Endothelial cell of umbilical vein (primary cell): ENCODE measurements at regions not wholly inside any gene's neighbourhood (a gene's known extent, or its start where the extent isn't known, plus 50 kb on each side); places are given as distances from the start of the nearest gene placed in this dataset.

Experiments
- BruUV-seq: library from RNA; stranded (reverse); fragments of 400-500 nt; replicated peaks from 2 replicates; lab custom pipeline; 2021; lab: Mats Ljungman, UMichigan
- CTCF ChIA-PET: fragments of 300-600, 350-600 bp; sonication (Branson Sonifier 250); formaldehyde crosslinking; loops from one replicate; lab custom pipeline; 2021; ENCODE audit warnings: antibody characterized with exemption, inconsistent platforms; lab: Charles Lee
- POLR2A ChIA-PET: fragments of 300-600, 350-600 bp; sonication (Branson Sonifier 250); formaldehyde crosslinking; loops from one replicate; lab custom pipeline; 2021; ENCODE audit warnings: antibody characterized with exemption, inconsistent platforms; lab: Charles Lee
- DNase-seq: peaks from one replicate; pipeline ENCODE4 v3.0.0-alpha.2; 2011; ENCODE audit warnings: low read depth, low spot score
- FAIRE-seq: peaks from 2 replicates; lab custom pipeline; 2011; peaks lifted over from hg19 to GRCh38; lab: Jason Lieb, UNC
- H2AFZ ChIP-seq: 2 replicates; pipeline ENCODE4 v1.6.0; 2012; ENCODE audit warnings: low read depth, low read length, control low read depth, inconsistent platforms
- H3K27ac ChIP-seq: 2 replicates; pipeline ENCODE4 v1.5.1; 2011; ENCODE audit warnings: low read depth, mild to moderate bottlenecking, control low read depth, low read length, moderate library complexity; ENCODE audit not compliant: insufficient read depth
- H3K27me3 ChIP-seq, 2 experiments: 2 replicates each; pipeline versions ENCODE4 v1.6.0 to v1.6.1; 2011; ENCODE audit warnings: low read length in 2 of 2, mixed read lengths in 1 of 2; ENCODE audit not compliant: control insufficient read depth in 2 of 2, insufficient read depth in 2 of 2
- H3K36me3 ChIP-seq, 2 experiments: 2 replicates in 1 of 2; 3 replicates in 1 of 2; pipeline ENCODE4 v1.5.1; 2011; ENCODE audit warnings: low read length in 2 of 2, mild to moderate bottlenecking in 1 of 2, moderate library complexity in 1 of 2; ENCODE audit not compliant: control insufficient read depth in 2 of 2, insufficient read depth in 2 of 2; ENCODE audit errors: extremely low read depth in 1 of 2
- H3K4me1 ChIP-seq: 3 replicates; pipeline ENCODE4 v1.5.1; 2011; ENCODE audit warnings: mild to moderate bottlenecking, low read length; ENCODE audit not compliant: control insufficient read depth, insufficient read depth; ENCODE audit errors: extremely low read depth
- H3K4me2 ChIP-seq: 2 replicates; pipeline ENCODE4 v1.6.1; 2011; ENCODE audit warnings: low read length, control low read depth, mixed read lengths; ENCODE audit not compliant: insufficient read depth
- H3K4me3 ChIP-seq, 3 experiments: fragments of 200-600 bp in 1 of 3; sonication (generic), shearing (Covaris generic) in 1 of 3; replicated peaks in 1 of 3; 2 replicates each; pipeline ENCODE4 v1.5.1; 2011 to 2016; ENCODE audit warnings: control low read depth in 3 of 3, low read length in 3 of 3, mild to moderate bottlenecking in 2 of 3, inconsistent platforms in 1 of 3, low read depth in 1 of 3, moderate library complexity in 1 of 3; ENCODE audit not compliant: insufficient read depth in 1 of 3
- H3K79me2 ChIP-seq: 2 replicates; pipeline ENCODE4 v1.6.0; 2012; ENCODE audit warnings: low read length, inconsistent platforms; ENCODE audit not compliant: control insufficient read depth, insufficient read depth
- H3K9ac ChIP-seq: replicated peaks from 2 replicates; pipeline ENCODE3; 2011; ENCODE audit warnings: low read length, control low read depth; ENCODE audit not compliant: insufficient read depth; ENCODE audit errors: extremely low read depth
- H3K9me1 ChIP-seq: replicated peaks from 3 replicates; pipeline ENCODE4 v1.6.0; 2011; ENCODE audit warnings: mild to moderate bottlenecking, low read length; ENCODE audit not compliant: control insufficient read depth, insufficient read depth; ENCODE audit errors: extremely low read depth
- H3K9me3 ChIP-seq: replicated peaks from 2 replicates; pipeline ENCODE4 v1.5.1; 2012; ENCODE audit warnings: low read length, inconsistent platforms; ENCODE audit not compliant: control insufficient read depth, insufficient read depth
- H4K20me1 ChIP-seq: replicated peaks from 2 replicates; pipeline ENCODE3; 2011; ENCODE audit warnings: mild to moderate bottlenecking, low read length; ENCODE audit not compliant: control insufficient read depth, insufficient read depth; ENCODE audit errors: extremely low read depth
- EZH2 ChIP-seq: IDR thresholded peaks from 2 replicates; pipeline ENCODE4 v1.6.1; 2012; ENCODE audit warnings: borderline replicate concordance, low read depth, mild to moderate bottlenecking, moderate library complexity, low read length, inconsistent platforms; ENCODE audit not compliant: severe bottlenecking
- FOS ChIP-seq: IDR thresholded peaks from 2 replicates; pipeline ENCODE4 v1.6.1; 2011; ENCODE audit warnings: mild to moderate bottlenecking, low read length, moderate library complexity, borderline replicate concordance; ENCODE audit not compliant: insufficient read depth
- GATA2 ChIP-seq: IDR thresholded peaks from 2 replicates; pipeline ENCODE4 v1.7.0; 2011; ENCODE audit warnings: low read depth, mild to moderate bottlenecking, moderate library complexity, mixed read lengths, low read length; ENCODE audit not compliant: insufficient read length, insufficient read depth
- POLR2A ChIP-seq: IDR thresholded peaks from 2 replicates; pipeline ENCODE4 v1.6.1; 2012; ENCODE audit warnings: low read depth, mild to moderate bottlenecking, control low read depth, low read length
- POLR2AphosphoS5 ChIP-seq: IDR thresholded peaks from 2 replicates; pipeline ENCODE4 v1.6.1; 2012; ENCODE audit warnings: low read depth, mild to moderate bottlenecking, control low read depth, low read length, moderate library complexity; ENCODE audit not compliant: insufficient read depth
- dilution Hi-C: fragments of 300-500 bp; cut with MboI; formaldehyde crosslinking; loops from one replicate; pipeline ENCODE4 v1.15.0; 2019; ENCODE audit warnings: low sequenced_read_pairs; ENCODE audit not compliant: extremely low pct_ligation_motif_present
- intact Hi-C: fragments of 100-400 bp; cut with micrococcal nuclease; formaldehyde crosslinking; loops from one replicate; pipeline ENCODE4 v1.10.0; 2022

GRCh38 chr13:37448153-37448552, 150.4 kb downstream of the POSTN start:
- no peak overlapping the region for H3K4me2 ChIP-seq
- DNase-seq, result no peak
- H3K4me1 ChIP-seq, result no peaks in the 10 kb centered on the region
- no peaks in the 10 kb centered on the region for H3K36me3 ChIP-seq
- intact Hi-C loops, result no loop called here
- H3K27ac ChIP-seq, result no peak overlapping the region
- no peaks in the 10 kb centered on the region for H3K9me3 ChIP-seq
- BruUV-seq, result no TSS peak
- ChIA-PET POLR2A (no interaction called here), CTCF (no interaction called here)
- H3K79me2 ChIP-seq, result no peaks in the 10 kb centered on the region
- no peak overlapping the region for H3K4me3 ChIP-seq
- dilution Hi-C loops, result no loop called here
- no peaks in the 10 kb centered on the region for H4K20me1 ChIP-seq
- no peak overlapping the region for H3K9ac ChIP-seq
- FAIRE-seq, result no peak
- no peak overlapping the region for H2AFZ ChIP-seq
- TF ChIP-seq EZH2 (no peak), FOS (no peak), POLR2A (no peak), POLR2AphosphoS5 (no peak), GATA2 (no peak)
- H3K9me1 ChIP-seq, result no peaks in the 10 kb centered on the region
- no peaks in the 10 kb centered on the region for H3K27me3 ChIP-seq

GRCh38 chr13:37446503-37446902, 152.1 kb downstream of the POSTN start:
- CTCF ChIA-PET, result no interaction called here
- TF ChIP-seq EZH2 (no peak), POLR2AphosphoS5 (no peak), POLR2A (no peak)
- no peak overlapping the region for H3K27ac ChIP-seq
- DNase-seq (no peak), FAIRE-seq (no peak)
- dilution Hi-C loops, result no loop called here
- no peaks in the 10 kb centered on the region for H3K27me3 ChIP-seq
- no peaks in the 10 kb centered on the region for H3K79me2 ChIP-seq
- no peaks in the 10 kb centered on the region for H4K20me1 ChIP-seq
- H3K4me3 ChIP-seq, result no peak overlapping the region
- intact Hi-C loops, result no loop called here
- H3K4me1 ChIP-seq, result no peaks in the 10 kb centered on the region
- no peaks in the 10 kb centered on the region for H3K36me3 ChIP-seq
- H3K9me3 ChIP-seq, result no peaks in the 10 kb centered on the region
- H3K9ac ChIP-seq, result no peak overlapping the region
- no TSS peak for BruUV-seq
- no peaks in the 10 kb centered on the region for H3K9me1 ChIP-seq
- POLR2A ChIA-PET, result no interaction called here
- no peak overlapping the region for H3K4me2 ChIP-seq
- H2AFZ ChIP-seq, result no peak overlapping the region
